Panc1 (cell line): ENCODE measurements at regions not wholly inside any gene's neighbourhood (a gene's known extent, or its start where the extent isn't known, plus 50 kb on each side); places are given as distances from the start of the nearest gene placed in this dataset.

Source experiments
- ATAC-seq: fragments of 200-7000 bp; cut with Tn5 transposase; 2 replicates; pipeline ENCODE4 v1.9.1; 2020; ENCODE audit warnings: mild to moderate bottlenecking, moderate library complexity
- BruUV-seq: library from RNA; stranded (reverse); fragments of 400-500 nt; replicated peaks from 2 replicates; lab custom pipeline; 2021; lab: Mats Ljungman, UMichigan
- CTCF ChIA-PET: fragments of 300-600 bp; sonication (Branson Sonifier 250); formaldehyde crosslinking; loops from one replicate; lab custom pipeline; 2022; ENCODE audit warnings: antibody characterized with exemption; lab: Charles Lee
- POLR2A ChIA-PET: fragments of 300-600 bp; sonication (Branson Sonifier 250); formaldehyde crosslinking; loops from one replicate; lab custom pipeline; 2022; ENCODE audit warnings: antibody characterized with exemption; lab: Charles Lee
- DNase-seq: peaks from one replicate; pipeline ENCODE4 v3.0.0-alpha.2; 2010; ENCODE audit warnings: low read depth, low spot score
- H3K27ac ChIP-seq: 2 replicates; pipeline ENCODE4 v1.5.1; 2011; ENCODE audit warnings: mild to moderate bottlenecking, low read length, inconsistent platforms
- H3K27me3 ChIP-seq: fragments of 200-500 bp; sonication (Bioruptor generic); 2 replicates; pipeline ENCODE4 v1.6.0; 2014; ENCODE audit warnings: low read length, inconsistent platforms; ENCODE audit not compliant: control insufficient read depth, insufficient read depth
- H3K36me3 ChIP-seq: fragments of 200-500 bp; sonication (Bioruptor generic); 2 replicates; pipeline ENCODE4 v1.5.1; 2014; ENCODE audit warnings: inconsistent platforms, mild to moderate bottlenecking, low read length, moderate library complexity; ENCODE audit not compliant: control insufficient read depth, insufficient read depth
- H3K4me1 ChIP-seq: 2 replicates; pipeline ENCODE4 v1.5.1; 2011; ENCODE audit warnings: inconsistent platforms, mild to moderate bottlenecking, low read length, moderate library complexity; ENCODE audit not compliant: control insufficient read depth, insufficient read depth
- H3K4me3 ChIP-seq, 2 experiments: 2 replicates each; pipeline ENCODE4 v1.5.1; 2011 to 2012; ENCODE audit warnings: low read depth in 2 of 2, low read length in 2 of 2, mild to moderate bottlenecking in 2 of 2, inconsistent platforms in 1 of 2, moderate library complexity in 1 of 2
- H3K9me3 ChIP-seq: fragments of 200-500 bp; sonication (Bioruptor generic); 2 replicates; pipeline ENCODE4 v1.5.1; 2014; ENCODE audit warnings: low read depth, mild to moderate bottlenecking, inconsistent platforms, low read length, moderate library complexity; ENCODE audit not compliant: control insufficient read depth, insufficient read depth
- CTCF ChIP-seq: fragments of 450-650 bp; IDR thresholded peaks from 2 replicates; pipeline ENCODE4 v1.5.1; 2017; ENCODE audit warnings: mild to moderate bottlenecking
- POLR2AphosphoS5 ChIP-seq: IDR thresholded peaks from 2 replicates; pipeline ENCODE4 v1.6.1; 2012; ENCODE audit warnings: mild to moderate bottlenecking, low read depth, low read length, moderate library complexity
- REST ChIP-seq, 2 experiments: IDR thresholded peaks; 2 replicates each; pipeline ENCODE4 v1.6.1; 2011 to 2012; ENCODE audit warnings: low read depth in 2 of 2, control low read depth in 1 of 2, low read length in 1 of 2, mild to moderate bottlenecking in 1 of 2, moderate library complexity in 1 of 2; ENCODE audit not compliant: insufficient read depth in 1 of 2
- SIN3A ChIP-seq: IDR thresholded peaks from 2 replicates; pipeline ENCODE4 v1.6.1; 2012; ENCODE audit warnings: low read depth, mild to moderate bottlenecking, low read length, moderate library complexity, borderline replicate concordance; ENCODE audit not compliant: insufficient read depth
- TCF7L2 ChIP-seq: IDR thresholded peaks from 2 replicates; pipeline ENCODE4 v1.6.1; 2011; ENCODE audit warnings: mild to moderate bottlenecking, low read depth, low read length, inconsistent platforms
- in situ Hi-C: cut with HindIII; loops from 2 replicates; pipeline ENCODE4 v1.10.0; 2016; ENCODE audit warnings: low sequenced_read_pairs, low pct_unique_long_range_greater_than_20kb
- intact Hi-C: fragments of 100-400 bp; cut with micrococcal nuclease; formaldehyde crosslinking; loops from one replicate; pipeline ENCODE4 v1.10.0; 2022; ENCODE audit not compliant: unreplicated experiment

DNA sequence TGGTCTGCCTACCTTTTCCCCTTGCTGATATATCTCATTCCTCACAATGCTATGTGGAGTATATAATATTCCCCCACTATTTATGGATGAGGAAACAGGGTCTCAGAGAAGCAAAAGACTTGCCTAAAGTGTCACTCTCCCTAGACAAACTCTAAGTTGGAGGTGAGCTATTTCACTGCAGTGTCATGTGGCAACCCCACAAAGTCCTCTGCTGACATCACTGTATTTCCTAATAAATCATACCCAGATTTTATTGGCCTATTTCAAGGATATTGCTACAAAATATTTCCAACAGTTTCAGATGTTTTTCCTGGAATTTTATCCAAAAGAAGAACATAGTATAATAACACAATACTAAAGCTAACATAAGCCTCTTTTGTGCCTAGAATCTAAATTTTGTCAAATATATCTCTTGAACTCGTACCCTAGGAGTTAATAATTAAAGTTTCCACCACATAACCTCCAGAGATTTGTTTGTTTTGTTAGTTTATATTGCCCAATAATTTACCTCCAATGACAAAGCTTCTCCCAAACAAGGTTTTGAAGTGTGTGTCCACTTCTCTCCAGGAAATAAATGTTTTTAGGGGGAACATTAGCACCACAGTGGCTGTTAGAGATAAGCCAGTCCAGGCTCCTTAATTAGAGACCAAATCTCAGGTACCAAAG is 215.1 kb downstream of the ASCL1 start:
- BruUV-seq, result no TSS peak
- in situ Hi-C loops (no loop called here), intact Hi-C loops (no loop called here)
- DNase-seq (no peak), ATAC-seq (no peak)
- Histone ChIP-seq H3K9me3 (no peaks in the 10 kb centered on the region), H3K27ac (no peak overlapping the region), H3K27me3 (no peaks in the 10 kb centered on the region), H3K4me1 (no peaks in the 10 kb centered on the region), H3K36me3 (no peaks in the 10 kb centered on the region), H3K4me3 (no peak overlapping the region)
- ChIA-PET CTCF (no interaction called here), POLR2A (no interaction called here)
- TF ChIP-seq POLR2AphosphoS5, result no peak
- TF ChIP-seq REST (IDR thresholded peaks at IDR 0.05; ENCODE audit: insufficient read depth in 1 of 2, low read depth in 2 of 2, low read length in 1 of 2), result no peak
- no peak for TF ChIP-seq CTCF

- no peaks in the 10 kb centered on the region for H3K36me3 ChIP-seq
- H3K4me3 ChIP-seq, result no peak overlapping the region
- CTCF ChIA-PET, result no interaction called here
- ATAC-seq (no peak), DNase-seq (no peak)
- TF ChIP-seq REST (IDR thresholded peaks at IDR 0.05; ENCODE audit: insufficient read depth in 1 of 2, low read depth in 2 of 2, low read length in 1 of 2), result no peak
- no peak for TF ChIP-seq POLR2AphosphoS5
- TF ChIP-seq SIN3A, result no peak
- no peak for TF ChIP-seq CTCF
- TF ChIP-seq TCF7L2, result no peak
- POLR2A ChIA-PET, result no interaction called here
- in situ Hi-C loops, result no loop called here
- no TSS peak for BruUV-seq
- intact Hi-C loops, result no loop called here
- H3K27me3 ChIP-seq, result no peaks in the 10 kb centered on the region
- H3K27ac ChIP-seq, result no peak overlapping the region
- H3K9me3 ChIP-seq, result no peaks in the 10 kb centered on the region; the same call in 1 of the 2 replicates
- no peaks in the 10 kb centered on the region for H3K4me1 ChIP-seq
Observed at GRCh38 chr12:103175625-103176024, 218.2 kb downstream of the ASCL1 start.
